GM13976 (cell line): ENCODE measurements at regions not wholly inside any gene's neighbourhood (a gene's known extent, or its start where the extent isn't known, plus 50 kb on each side); places are given as distances from the start of the nearest gene placed in this dataset.
A peak's percentile ranks its signal among the peaks of the same experiment; 100 is the strongest.

Source experiments
- DNase-seq: peaks from one replicate; pipeline ENCODE4 v3.0.0; 2012; ENCODE audit warnings: low spot score
- CTCF ChIP-seq: IDR thresholded peaks from 2 replicates; pipeline ENCODE4 v1.5.1; 2012; ENCODE audit warnings: borderline replicate concordance, mild to moderate bottlenecking; ENCODE audit not compliant: insufficient read depth; ENCODE audit errors: extremely low read depth, missing control alignments, control extremely low read depth
- in situ Hi-C: fragments of 300-500 bp; cut with MboI; formaldehyde crosslinking; loops from one replicate; pipeline ENCODE4 v1.12.0; 2022; ENCODE audit warnings: low sequenced_read_pairs, mixed read lengths, inconsistent platforms; ENCODE audit not compliant: unreplicated experiment

DNA sequence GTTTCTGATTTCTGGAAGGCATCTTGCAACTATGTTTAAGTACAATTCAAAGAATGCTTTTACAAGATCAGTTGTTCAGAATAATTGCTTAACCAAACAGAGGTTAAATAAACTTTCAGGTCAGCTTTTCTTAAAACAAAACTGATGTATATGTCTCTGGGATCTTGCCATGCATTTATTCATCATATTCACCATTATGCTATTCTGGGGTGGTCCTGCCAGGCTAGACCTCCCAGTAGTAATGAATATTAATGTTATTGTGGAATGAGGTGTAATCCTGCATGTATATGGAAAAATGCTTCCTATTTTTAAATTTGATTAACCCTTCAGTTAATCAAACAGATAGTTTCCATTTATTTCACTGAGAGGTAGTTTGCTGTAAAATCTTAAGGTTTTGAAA lies 129.3 kb upstream of the RGPD4 start:
- DNase-seq: no peak
- no peak for TF ChIP-seq CTCF
- in situ Hi-C loops: no loop called here

DNA sequence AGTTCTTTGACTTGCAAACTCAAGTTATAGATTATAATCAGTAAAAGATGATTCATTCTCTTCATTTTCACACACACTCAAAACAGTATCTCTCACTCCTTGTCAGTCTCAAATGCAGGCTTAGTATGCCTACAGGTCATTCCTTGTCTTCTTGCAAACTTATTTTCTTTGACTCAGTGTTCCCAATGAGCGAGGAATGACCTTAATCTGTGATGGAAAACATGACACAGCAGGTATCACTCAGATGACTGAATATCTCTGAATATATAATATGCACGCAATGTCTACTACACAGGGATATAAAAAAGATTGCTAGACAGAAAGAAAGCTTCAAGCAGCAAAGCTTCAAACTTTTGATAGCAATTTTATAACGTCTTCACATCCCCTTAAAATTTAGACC lies 127.8 kb upstream of the RGPD4 start:
- DNase-seq: no peak
- in situ Hi-C loops: no loop called here
- no peak for TF ChIP-seq CTCF

DNA sequence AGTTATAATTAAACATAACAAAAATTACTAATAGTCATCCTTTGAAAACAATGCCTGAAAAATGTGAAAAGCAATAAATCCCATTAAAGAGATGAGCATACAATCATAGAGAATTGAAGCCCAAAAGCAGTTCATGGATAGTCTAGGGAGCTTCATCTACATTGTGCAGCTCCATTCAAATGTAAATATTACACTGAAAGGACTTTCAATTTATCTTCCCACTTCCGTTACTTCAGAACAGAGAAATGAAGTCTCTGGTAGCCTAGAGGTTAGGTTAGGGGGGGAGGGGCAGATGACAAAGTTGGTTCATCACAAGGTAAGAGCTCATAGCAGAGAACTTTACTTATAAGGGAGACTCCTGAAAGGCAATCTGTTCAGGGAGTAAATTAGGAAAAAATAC lies 126.6 kb upstream of the RGPD4 start:
- in situ Hi-C loops: no loop called here
- DNase-seq: no peak
- TF ChIP-seq CTCF: no peak

DNA sequence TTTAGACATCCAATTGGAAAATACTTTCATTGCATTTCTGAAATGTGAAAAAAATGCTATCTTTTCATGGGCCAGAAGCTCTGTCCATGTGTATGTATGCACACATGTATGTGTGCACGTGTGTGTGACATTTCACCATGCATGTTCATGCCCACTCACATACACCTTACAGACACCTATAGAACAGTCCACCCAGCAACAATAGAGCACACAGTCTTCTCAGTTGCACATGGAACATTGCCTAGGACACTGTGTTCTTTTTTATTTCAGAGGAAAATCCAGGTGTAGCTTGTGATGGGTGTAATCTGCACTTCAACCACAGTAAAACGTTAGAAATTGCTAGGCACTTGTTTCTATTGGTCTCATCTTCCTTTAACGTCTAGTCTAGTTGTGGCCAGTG lies 114.8 kb upstream of the RGPD4 start:
- in situ Hi-C loops: no loop called here
- DNase-seq: no peak
- TF ChIP-seq CTCF: no peak

- no peak for TF ChIP-seq CTCF
- peak; percentile 6 for DNase-seq
- in situ Hi-C loops: no loop called here
Observed at GRCh38 chr2:107712857-107713256, 113.8 kb upstream of the RGPD4 start.

- TF ChIP-seq CTCF: no peak
- in situ Hi-C loops: no loop called here
- DNase-seq: no peak
Observed at GRCh38 chr2:107717661-107718060, 109.0 kb upstream of the RGPD4 start.

- in situ Hi-C loops: no loop called here
- no peak for DNase-seq
- no peak for TF ChIP-seq CTCF
Observed at GRCh38 chr2:107719141-107719540, 107.6 kb upstream of the RGPD4 start.
